ENCODE measurements at regions not wholly inside any gene's neighbourhood (a gene's known extent, or its start where the extent isn't known, plus 50 kb on each side); places are given as distances from the start of the nearest gene placed in this dataset.

DNA sequence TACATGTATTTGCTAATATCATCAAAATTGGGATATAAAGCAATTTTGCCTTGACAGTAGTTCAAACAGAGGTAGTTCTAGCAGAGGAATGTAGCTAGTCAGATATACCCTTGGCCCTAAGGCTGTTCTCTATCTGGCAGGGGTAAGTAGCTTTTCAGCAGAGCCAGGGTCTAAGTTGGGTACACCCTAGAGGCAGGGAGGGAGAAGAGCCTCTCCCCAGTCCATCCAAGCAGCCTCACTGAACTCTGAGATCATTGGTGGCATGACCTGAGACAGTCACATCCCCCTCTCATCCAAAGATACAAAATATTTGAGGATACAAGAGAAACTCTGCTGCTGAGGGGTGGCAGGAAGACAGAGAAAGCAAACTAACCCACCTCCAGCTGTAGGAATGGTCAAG, 343.7 kb downstream of the DHX15 start:
- TF ChIP-seq, protein P1, sequence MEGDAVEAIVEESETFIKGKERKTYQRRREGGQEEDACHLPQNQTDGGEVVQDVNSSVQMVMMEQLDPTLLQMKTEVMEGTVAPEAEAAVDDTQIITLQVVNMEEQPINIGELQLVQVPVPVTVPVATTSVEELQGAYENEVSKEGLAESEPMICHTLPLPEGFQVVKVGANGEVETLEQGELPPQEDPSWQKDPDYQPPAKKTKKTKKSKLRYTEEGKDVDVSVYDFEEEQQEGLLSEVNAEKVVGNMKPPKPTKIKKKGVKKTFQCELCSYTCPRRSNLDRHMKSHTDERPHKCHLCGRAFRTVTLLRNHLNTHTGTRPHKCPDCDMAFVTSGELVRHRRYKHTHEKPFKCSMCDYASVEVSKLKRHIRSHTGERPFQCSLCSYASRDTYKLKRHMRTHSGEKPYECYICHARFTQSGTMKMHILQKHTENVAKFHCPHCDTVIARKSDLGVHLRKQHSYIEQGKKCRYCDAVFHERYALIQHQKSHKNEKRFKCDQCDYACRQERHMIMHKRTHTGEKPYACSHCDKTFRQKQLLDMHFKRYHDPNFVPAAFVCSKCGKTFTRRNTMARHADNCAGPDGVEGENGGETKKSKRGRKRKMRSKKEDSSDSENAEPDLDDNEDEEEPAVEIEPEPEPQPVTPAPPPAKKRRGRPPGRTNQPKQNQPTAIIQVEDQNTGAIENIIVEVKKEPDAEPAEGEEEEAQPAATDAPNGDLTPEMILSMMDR (conservative IDR thresholded peaks at IDR 0.05; ENCODE audit: low read length), result no peak
- TF ChIP-seq EZH2phosphoT487 (IDR thresholded peaks at IDR 0.05; ENCODE audit: borderline replicate concordance, low read depth, low read length), result no peak
